ENCODE measurements at regions not wholly inside any gene's neighbourhood (a gene's known extent, or its start where the extent isn't known, plus 50 kb on each side); places are given as distances from the start of the nearest gene placed in this dataset.

GRCh38 chr3:135473449-135473848 is 492.1 kb upstream of the PPP2R3A start:
- Histone ChIP-seq H3K79me2 (no peaks in the 10 kb centered on the region), H3K27ac (no peak overlapping the region), H4K20me1 (ENCODE audit: insufficient read depth, poor library complexity, severe bottlenecking) (no peaks in the 10 kb centered on the region), H3K4me2 (no peak overlapping the region), H3K9me3 (ENCODE audit: low read depth) (no peaks in the 10 kb centered on the region), H2AFZ (no peak overlapping the region), H3K27me3 (no peaks in the 10 kb centered on the region), H3K4me3 (no peak overlapping the region), H3K9me2 (replicated peaks; ENCODE audit: insufficient read depth) (no peaks in the 10 kb centered on the region), H3K36me3 (replicated peaks; ENCODE audit: insufficient read depth, low read depth) (no peaks in the 10 kb centered on the region), H3K4me1 (ENCODE audit: insufficient read depth) (no peaks in the 10 kb centered on the region)
- TF ChIP-seq EZH2 (IDR thresholded peaks at IDR 0.05; ENCODE audit: borderline replicate concordance) (no peak), EZH2phosphoT487 (IDR thresholded peaks at IDR 0.05; ENCODE audit: low read depth, severe bottlenecking, unreplicated experiment) (no peak), CTCF (IDR thresholded peaks at IDR 0.05; ENCODE audit: poor library complexity) (no peak)
- no peak for DNase-seq (ENCODE audit: low spot score)

- H4K20me1 ChIP-seq (ENCODE audit: insufficient read depth, poor library complexity, severe bottlenecking) = no peaks in the 10 kb centered on the region
- H3K27ac ChIP-seq = no peak overlapping the region
- H3K36me3 ChIP-seq (replicated peaks; ENCODE audit: insufficient read depth, low read depth) = no peaks in the 10 kb centered on the region
- WGBS (ENCODE audit: low lambda C conversion rate, missing lambda C conversion rate) = 65% methylated on average over 2 of the region's 2 CpGs
- H3K4me1 ChIP-seq (ENCODE audit: insufficient read depth) = no peaks in the 10 kb centered on the region
- no peak overlapping the region for H2AFZ ChIP-seq
- TF ChIP-seq EZH2phosphoT487 (IDR thresholded peaks at IDR 0.05; ENCODE audit: low read depth, severe bottlenecking, unreplicated experiment) (no peak), EZH2 (IDR thresholded peaks at IDR 0.05; ENCODE audit: borderline replicate concordance) (no peak), CTCF (IDR thresholded peaks at IDR 0.05; ENCODE audit: poor library complexity) (no peak)
- no peaks in the 10 kb centered on the region for H3K9me3 ChIP-seq (ENCODE audit: low read depth)
- H3K4me2 ChIP-seq = no peak overlapping the region
- H3K27me3 ChIP-seq = no peaks in the 10 kb centered on the region
- no peaks in the 10 kb centered on the region for H3K9me2 ChIP-seq (replicated peaks; ENCODE audit: insufficient read depth)
- DNase-seq (ENCODE audit: low spot score) = no peak
- no peaks in the 10 kb centered on the region for H3K79me2 ChIP-seq
- H3K4me3 ChIP-seq = no peak overlapping the region
Observed at GRCh38 chr3:135487261-135487660, 478.3 kb upstream of the PPP2R3A start.

- no peaks in the 10 kb centered on the region for H3K36me3 ChIP-seq (replicated peaks; ENCODE audit: insufficient read depth, low read depth)
- no peak overlapping the region for H3K27ac ChIP-seq
- WGBS (ENCODE audit: low lambda C conversion rate, missing lambda C conversion rate) = 82% methylated on average over 4 of the region's 4 CpGs
- no peak for DNase-seq (ENCODE audit: low spot score)
- TF ChIP-seq EZH2 (IDR thresholded peaks at IDR 0.05; ENCODE audit: borderline replicate concordance) = no peak
- no peaks in the 10 kb centered on the region for H3K79me2 ChIP-seq
- H3K4me3 ChIP-seq = no peak overlapping the region
- H2AFZ ChIP-seq = no peak overlapping the region
- no peak overlapping the region for H3K4me2 ChIP-seq
- H3K9me3 ChIP-seq (ENCODE audit: low read depth) = no peaks in the 10 kb centered on the region
- H3K9me2 ChIP-seq (replicated peaks; ENCODE audit: insufficient read depth) = no peaks in the 10 kb centered on the region
- no peaks in the 10 kb centered on the region for H3K27me3 ChIP-seq
- no peaks in the 10 kb centered on the region for H4K20me1 ChIP-seq (ENCODE audit: insufficient read depth, poor library complexity, severe bottlenecking)
- H3K4me1 ChIP-seq (ENCODE audit: insufficient read depth) = no peaks in the 10 kb centered on the region
Observed at GRCh38 chr3:135490219-135490915, 475.2 kb upstream of the PPP2R3A start.

DNA sequence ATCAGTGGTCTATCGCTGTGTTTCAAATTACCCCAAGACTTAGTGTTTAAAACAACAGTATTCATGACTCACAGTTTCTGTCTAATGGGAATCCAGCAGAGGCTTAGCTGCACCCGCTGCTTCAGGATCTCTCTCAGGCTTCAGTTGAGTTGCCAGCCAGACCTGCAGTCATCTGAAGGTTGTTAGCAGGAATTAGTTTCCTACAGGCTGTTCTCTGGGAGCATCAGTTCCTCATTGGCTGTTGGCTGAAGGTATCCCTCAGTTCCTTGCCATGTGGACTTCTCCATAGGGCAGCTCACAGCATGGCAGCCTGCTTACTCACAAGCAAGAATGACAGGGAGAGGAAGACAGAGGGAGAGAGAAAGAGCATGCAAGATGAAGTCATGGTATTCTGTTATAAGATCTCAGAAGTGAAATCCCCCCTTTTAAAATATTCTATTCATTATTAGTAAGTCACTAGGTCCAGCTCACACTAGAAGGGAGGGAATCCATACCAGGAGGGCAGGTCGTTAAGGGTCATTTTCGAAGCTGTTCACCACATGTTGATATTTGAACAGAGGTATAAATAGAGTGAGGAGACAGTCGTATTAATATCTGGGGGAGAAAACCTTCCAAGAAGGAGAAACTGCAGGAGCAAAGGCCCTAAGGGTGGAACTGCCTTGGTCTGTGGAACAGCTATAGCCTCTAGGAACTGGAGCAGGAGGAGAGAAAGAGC is 473.9 kb upstream of the PPP2R3A start:
- Histone ChIP-seq H3K27ac (no peak overlapping the region), H2AFZ (no peak overlapping the region), H3K4me1 (ENCODE audit: insufficient read depth) (no peaks in the 10 kb centered on the region), H3K4me3 (no peak overlapping the region), H4K20me1 (ENCODE audit: insufficient read depth, poor library complexity, severe bottlenecking) (no peaks in the 10 kb centered on the region), H3K36me3 (replicated peaks; ENCODE audit: insufficient read depth, low read depth) (no peaks in the 10 kb centered on the region), H3K4me2 (no peak overlapping the region), H3K27me3 (no peaks in the 10 kb centered on the region), H3K9me3 (ENCODE audit: low read depth) (no peaks in the 10 kb centered on the region), H3K79me2 (no peaks in the 10 kb centered on the region), H3K9me2 (replicated peaks; ENCODE audit: insufficient read depth) (no peaks in the 10 kb centered on the region)
- TF ChIP-seq CTCF (IDR thresholded peaks at IDR 0.05; ENCODE audit: poor library complexity) = no peak
- no peak for TF ChIP-seq EZH2 (IDR thresholded peaks at IDR 0.05; ENCODE audit: borderline replicate concordance)
- TF ChIP-seq EZH2phosphoT487 (IDR thresholded peaks at IDR 0.05; ENCODE audit: low read depth, severe bottlenecking, unreplicated experiment) = no peak
- WGBS (ENCODE audit: low lambda C conversion rate, missing lambda C conversion rate) = 78% methylated on average over 5 of the region's 5 CpGs
- DNase-seq (ENCODE audit: low spot score) = no peak
